CD14-positive monocyte (primary cell): ENCODE measurements at regions not wholly inside any gene's neighbourhood (a gene's known extent, or its start where the extent isn't known, plus 50 kb on each side); places are given as distances from the start of the nearest gene placed in this dataset.

Experiments used
- DNase-seq, 3 donors: peaks; one replicate each; pipeline ENCODE4 v3.0.0-alpha.2; 2011 to 2022
- H2AFZ ChIP-seq: 2 replicates; pipeline ENCODE4 v1.6.0; 2012; ENCODE audit warnings: mild to moderate bottlenecking, low read depth, low read length, inconsistent platforms; ENCODE audit not compliant: insufficient read depth, poor library complexity, severe bottlenecking
- H3K27ac ChIP-seq, 2 donors: 1 replicate in 1 of 2; 2 replicates in 1 of 2; pipeline ENCODE4 v1.5.1; 2012 to 2013; ENCODE audit warnings: low read length in 2 of 2, control low read depth in 1 of 2, inconsistent platforms in 1 of 2, low read depth in 1 of 2, mild to moderate bottlenecking in 1 of 2
- H3K27me3 ChIP-seq, 2 donors: one replicate each; pipeline versions ENCODE4 v1.6.0 to v1.6.1; 2011 to 2013; ENCODE audit warnings: low read length in 2 of 2; ENCODE audit not compliant: control insufficient read depth in 2 of 2, insufficient read depth in 2 of 2
- H3K36me3 ChIP-seq, 2 donors: replicated peaks in 1 of 2; 1 replicate in 1 of 2; 2 replicates in 1 of 2; pipeline versions ENCODE4 v1.5.1 to v1.6.1; 2012 to 2013; ENCODE audit warnings: low read length in 2 of 2, control low read depth in 1 of 2, inconsistent platforms in 1 of 2, mild to moderate bottlenecking in 1 of 2; ENCODE audit not compliant: insufficient read depth in 2 of 2, control insufficient read depth in 1 of 2
- H3K4me1 ChIP-seq, 2 donors: 1 replicate in 1 of 2; 2 replicates in 1 of 2; pipeline versions ENCODE4 v1.5.1 to v1.6.1; 2012 to 2013; ENCODE audit warnings: low read length in 2 of 2, control low read depth in 1 of 2, inconsistent platforms in 1 of 2, mild to moderate bottlenecking in 1 of 2, moderate library complexity in 1 of 2; ENCODE audit not compliant: insufficient read depth in 2 of 2, control insufficient read depth in 1 of 2
- H3K4me2 ChIP-seq: replicated peaks from 2 replicates; pipeline ENCODE3; 2012; ENCODE audit warnings: low read length, moderate library complexity, mild to moderate bottlenecking; ENCODE audit not compliant: poor library complexity, severe bottlenecking; ENCODE audit errors: extremely low read depth
- H3K4me3 ChIP-seq, 3 experiments: fragments of 200-600 bp in 1 of 3; sonication (generic) in 1 of 3; replicated peaks in 1 of 3; 1 replicate in 2 of 3; 2 replicates in 1 of 3; pipeline ENCODE4 v1.5.1; 2011 to 2013; ENCODE audit warnings: low read length in 3 of 3, mild to moderate bottlenecking in 3 of 3, control low read depth in 2 of 3, low read depth in 2 of 3, inconsistent platforms in 1 of 3, moderate library complexity in 1 of 3
- H3K79me2 ChIP-seq: 2 replicates; pipeline ENCODE4 v1.6.0; 2012; ENCODE audit warnings: mild to moderate bottlenecking, control low read depth, inconsistent platforms, low read length, moderate library complexity; ENCODE audit not compliant: insufficient read depth
- H3K9ac ChIP-seq: 2 replicates; pipeline ENCODE4 v1.6.0; 2017; ENCODE audit warnings: low read length, mild to moderate bottlenecking; ENCODE audit not compliant: insufficient read depth, poor library complexity, severe bottlenecking
- H3K9me3 ChIP-seq, 2 donors: replicated peaks in 1 of 2; 1 replicate in 1 of 2; 2 replicates in 1 of 2; pipeline versions ENCODE4 v1.5.1 to v1.6.1; 2012 to 2013; ENCODE audit warnings: low read length in 2 of 2, control low read depth in 1 of 2; ENCODE audit not compliant: control insufficient read depth in 1 of 2, insufficient read depth in 1 of 2
- H4K20me1 ChIP-seq: 2 replicates; pipeline ENCODE4 v1.6.0; 2012; ENCODE audit warnings: mild to moderate bottlenecking, low read length, control low read depth, moderate library complexity; ENCODE audit not compliant: insufficient read depth
- H3K27ac Mint-ChIP-seq, 7 donors: one replicate each; pipeline ENCODE4 v1.8.0; 2020; ENCODE audit warnings: mild to moderate bottlenecking in 7 of 7, mixed read lengths in 7 of 7, moderate library complexity in 6 of 7, inconsistent platforms in 2 of 7
- H3K27me3 Mint-ChIP-seq, 3 donors: one replicate each; pipeline ENCODE4 v1.8.0; 2021 to 2022; ENCODE audit warnings: low read depth in 3 of 3, mild to moderate bottlenecking in 3 of 3, mixed read lengths in 3 of 3, moderate library complexity in 3 of 3, inconsistent platforms in 1 of 3
- H3K36me3 Mint-ChIP-seq, 2 donors: one replicate each; pipeline ENCODE4 v1.8.0; 2020; ENCODE audit warnings: mixed read lengths in 2 of 2, inconsistent platforms in 1 of 2, mild to moderate bottlenecking in 1 of 2
- H3K4me1 Mint-ChIP-seq: one replicate; pipeline ENCODE4 v1.8.0; 2020; ENCODE audit warnings: mild to moderate bottlenecking, mixed read lengths
- H3K4me3 Mint-ChIP-seq, 2 donors: one replicate each; pipeline ENCODE4 v1.8.0; 2020; ENCODE audit warnings: mild to moderate bottlenecking in 2 of 2, mixed read lengths in 2 of 2, moderate library complexity in 1 of 2
- H3K9me3 Mint-ChIP-seq, 7 donors: one replicate each; pipeline ENCODE4 v1.8.0; 2020 to 2022; ENCODE audit warnings: mixed read lengths in 7 of 7, mild to moderate bottlenecking in 6 of 7, moderate library complexity in 6 of 7, inconsistent platforms in 2 of 7
- CTCF ChIP-seq: fragments of 200-600 bp; IDR thresholded peaks from one replicate; pipeline ENCODE4 v1.8.0; 2022; ENCODE audit warnings: antibody characterized with exemption, mild to moderate bottlenecking
- WGBS: methylation state at CpG from one replicate; pipeline ENCODE4 v1.1.5; 2013; ENCODE audit warnings: missing lambda C conversion rate; ENCODE audit not compliant: insufficient coverage; 5-methylcytosine and 5-hydroxymethylcytosine counted together
- intact Hi-C, 2 donors: fragments of 100-400 bp; cut with micrococcal nuclease; formaldehyde crosslinking; loops; one replicate each; pipeline versions ENCODE4 v1.15.0 to v1.15.1; 2023

DNA sequence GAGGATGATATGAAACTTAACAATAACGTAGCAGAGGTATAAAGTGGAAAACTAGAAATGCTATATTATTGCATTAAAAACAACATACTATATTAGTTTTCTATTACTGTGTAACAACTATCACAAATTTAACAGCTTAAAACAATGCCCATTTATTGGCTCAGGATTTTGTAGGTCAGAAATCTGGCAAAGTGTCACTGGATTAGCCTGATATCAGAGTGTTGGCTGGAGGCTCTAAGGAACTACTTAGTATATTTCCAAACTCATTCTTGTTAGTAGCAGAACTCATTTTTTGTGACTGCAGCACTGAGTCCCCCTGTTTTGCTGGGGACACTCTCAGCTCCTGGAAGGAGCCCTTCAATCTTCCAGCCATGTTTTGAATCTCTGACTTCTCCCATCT, 306.8 kb downstream of the ETV1 start:
- no peaks in the 10 kb centered on the region for H3K27me3 Mint-ChIP-seq
- no peak overlapping the region for H3K9ac ChIP-seq
- H3K27me3 ChIP-seq: no peaks in the 10 kb centered on the region
- no peak overlapping the region for H3K4me3 Mint-ChIP-seq
- no CpG with 5 or more reads among the region's 1 CpG for WGBS
- H3K4me1 ChIP-seq: no peaks in the 10 kb centered on the region
- H3K36me3 Mint-ChIP-seq: no peaks in the 10 kb centered on the region
- peaks cover 0 to 5% of the 10 kb centered on the region in 2 donors for H3K9me3 ChIP-seq
- no peak for TF ChIP-seq CTCF
- H4K20me1 ChIP-seq: no peaks in the 10 kb centered on the region
- H3K9me3 Mint-ChIP-seq: peaks cover 0 to 14% (median 7%) of the 10 kb centered on the region in 7 donors
- H3K4me2 ChIP-seq: no peak overlapping the region
- no peak overlapping the region for H2AFZ ChIP-seq
- H3K27ac ChIP-seq: no peak overlapping the region
- intact Hi-C loops: no loop called here
- DNase-seq: no peak
- no peaks in the 10 kb centered on the region for H3K36me3 ChIP-seq
- H3K4me1 Mint-ChIP-seq: no peaks in the 10 kb centered on the region
- H3K79me2 ChIP-seq: no peaks in the 10 kb centered on the region
- H3K4me3 ChIP-seq: no peak overlapping the region
- H3K27ac Mint-ChIP-seq: no peak overlapping the region

GRCh38 chr7:13687500-13687899, 302.0 kb downstream of the ETV1 start:
- Histone ChIP-seq H3K79me2 (no peaks in the 10 kb centered on the region), H2AFZ (no peak overlapping the region), H3K9ac (no peak overlapping the region), H3K4me1 (no peaks in the 10 kb centered on the region), H3K4me3 (no peak overlapping the region), H3K36me3 (no peaks in the 10 kb centered on the region), H3K9me3 (no peaks in the 10 kb centered on the region), H3K4me2 (no peak overlapping the region), H3K27me3 (no peaks in the 10 kb centered on the region), H4K20me1 (no peaks in the 10 kb centered on the region), H3K27ac (no peak overlapping the region)
- intact Hi-C loops: no loop called here
- no peak for TF ChIP-seq CTCF
- no CpG with 5 or more reads among the region's 1 CpG for WGBS
- H3K27ac Mint-ChIP-seq: no peak overlapping the region
- no peaks in the 10 kb centered on the region for H3K27me3 Mint-ChIP-seq
- H3K4me1 Mint-ChIP-seq: no peaks in the 10 kb centered on the region
- H3K4me3 Mint-ChIP-seq: no peak overlapping the region
- H3K9me3 Mint-ChIP-seq: peaks cover 0 to 9% (median 0%) of the 10 kb centered on the region in 7 donors
- DNase-seq: no peak
- H3K36me3 Mint-ChIP-seq: no peaks in the 10 kb centered on the region
